ENCODE measurements at regions not wholly inside any gene's neighbourhood (a gene's known extent, or its start where the extent isn't known, plus 50 kb on each side); places are given as distances from the start of the nearest gene placed in this dataset.

- TF ChIP-seq CTCF (conservative IDR thresholded peaks at IDR 0.05; ENCODE audit: low read depth, low read length) (no peak), EZH2 (IDR thresholded peaks at IDR 0.05; ENCODE audit: borderline replicate concordance, low read depth, low read length, poor library complexity, severe bottlenecking) (no peak)
These were observed 520.2 kb downstream of the RAB28 start for GRCh38 chr4:12963912-12964311.

Measured in A673 (cell line).